HL-60/S4 (cell line): ENCODE measurements at regions not wholly inside any gene's neighbourhood (a gene's known extent, or its start where the extent isn't known, plus 50 kb on each side); places are given as distances from the start of the nearest gene placed in this dataset.

Source experiments
- in situ Hi-C: fragments of 300-500 bp; cut with MboI; formaldehyde crosslinking; loops from 2 replicates; pipeline ENCODE4 v1.14.3; 2022; ENCODE audit warnings: low sequenced_read_pairs

- in situ Hi-C loops, result no loop called here
Measured at GRCh38 chr2:120863146-120863545, 127.5 kb downstream of the GLI2 start.

DNA sequence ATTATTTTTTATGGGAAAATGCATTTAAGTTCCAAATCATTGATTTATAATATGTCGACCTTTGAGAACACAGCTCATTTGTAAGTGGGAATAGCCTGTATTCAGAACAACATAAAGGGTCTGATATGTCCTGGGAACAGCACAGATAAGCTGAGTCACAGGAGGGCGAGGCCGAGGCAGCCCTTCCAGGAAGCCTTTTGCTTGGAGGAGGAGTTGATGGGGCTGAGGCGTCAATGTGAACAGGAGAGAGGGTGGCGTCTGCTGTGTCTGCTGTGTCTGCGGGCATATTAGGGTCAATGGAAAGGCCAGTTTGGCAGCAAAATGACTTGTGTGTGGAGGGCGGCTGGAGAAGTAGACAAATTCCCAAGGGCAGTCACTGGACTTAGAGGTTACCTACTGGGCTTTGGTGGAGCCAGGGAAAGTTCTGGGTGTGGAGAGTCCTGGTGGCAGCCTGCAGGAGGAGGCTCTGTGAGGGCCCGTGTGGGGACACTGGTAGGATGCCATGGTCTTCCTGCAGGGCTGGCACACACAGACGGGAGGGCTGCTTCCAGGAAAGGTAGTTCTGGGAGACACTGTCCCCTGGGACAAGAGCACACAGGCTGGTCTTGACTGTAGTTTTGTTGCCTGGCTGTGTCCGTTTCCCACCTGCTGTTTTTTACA lies 128.1 kb downstream of the GLI2 start:
- in situ Hi-C loops, result no loop called here

GRCh38 chr2:120864981-120865380 lies 129.3 kb downstream of the GLI2 start:
- in situ Hi-C loops, result no loop called here

DNA sequence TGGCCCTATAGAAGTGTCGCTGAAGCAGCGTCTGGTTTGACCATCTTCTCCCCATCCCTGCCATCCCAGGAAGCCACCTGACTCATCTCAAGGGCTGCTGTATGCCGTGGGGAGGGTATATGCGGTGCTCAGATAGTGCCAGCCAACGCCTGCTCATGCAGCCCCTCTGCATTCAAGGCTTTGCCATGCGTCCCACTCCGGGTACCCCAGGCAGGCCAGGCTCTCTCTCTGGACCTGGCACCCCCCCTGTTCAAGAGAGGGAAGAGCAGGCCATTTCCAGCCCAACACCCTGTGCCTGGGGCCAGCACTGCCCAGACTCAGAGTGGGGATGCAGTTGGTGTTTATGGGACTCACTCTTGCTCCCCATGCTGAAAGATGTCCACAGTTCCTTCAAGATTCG lies 130.0 kb downstream of the GLI2 start:
- in situ Hi-C loops, result no loop called here

GRCh38 chr2:120866071-120866470 lies 130.4 kb downstream of the GLI2 start:
- in situ Hi-C loops, result no loop called here

- in situ Hi-C loops, result no loop called here
Measured at GRCh38 chr2:120866483-120867140, 130.9 kb downstream of the GLI2 start.

DNA sequence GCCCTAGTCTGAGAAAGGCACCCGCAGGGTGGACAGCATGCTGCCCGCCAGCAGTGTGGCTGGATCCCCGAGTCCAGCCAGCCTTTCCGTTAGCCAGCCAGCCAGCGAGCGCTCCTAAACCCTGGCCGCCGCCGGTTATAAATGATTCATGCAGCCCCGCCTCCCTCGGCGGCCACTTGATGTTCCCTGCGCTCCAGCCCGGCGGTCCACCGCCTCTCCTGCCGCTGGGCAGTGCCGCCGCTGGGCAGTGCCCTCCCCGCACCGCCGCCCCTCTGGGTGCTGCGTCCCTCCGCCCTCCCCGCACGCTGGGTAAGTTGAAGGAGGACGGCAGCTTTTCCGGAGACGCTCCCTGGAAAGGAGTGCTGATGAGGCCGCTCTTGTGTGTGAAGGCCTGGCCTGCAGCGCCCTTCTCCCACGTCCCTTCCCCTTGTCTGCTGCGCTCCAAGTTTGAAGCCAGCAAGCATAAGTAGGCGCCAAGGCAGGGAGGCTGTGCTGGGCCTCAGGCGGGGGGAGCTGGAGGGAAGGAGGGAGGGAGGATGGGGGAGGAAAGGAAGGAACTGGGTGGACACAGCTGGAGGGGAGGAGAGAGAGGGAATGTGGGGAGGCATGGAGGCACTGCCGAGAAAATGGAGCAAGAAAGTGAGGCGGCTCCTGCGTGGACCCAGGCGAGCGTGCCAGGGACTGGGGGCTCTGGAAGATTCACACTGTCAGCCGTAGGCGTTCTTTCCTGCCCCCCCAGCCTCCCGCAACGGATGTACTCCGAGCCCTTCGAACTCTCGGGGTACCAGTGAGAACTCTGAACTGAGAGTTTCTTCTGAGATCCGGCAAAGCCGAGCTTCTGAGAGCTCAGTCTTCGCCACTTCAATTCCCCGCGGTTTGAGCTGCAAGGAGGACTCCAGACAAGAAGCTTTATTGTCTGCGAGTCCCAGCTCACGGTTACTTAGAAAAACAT lies 131.9 kb downstream of the GLI2 start:
- in situ Hi-C loops, result no loop called here

DNA sequence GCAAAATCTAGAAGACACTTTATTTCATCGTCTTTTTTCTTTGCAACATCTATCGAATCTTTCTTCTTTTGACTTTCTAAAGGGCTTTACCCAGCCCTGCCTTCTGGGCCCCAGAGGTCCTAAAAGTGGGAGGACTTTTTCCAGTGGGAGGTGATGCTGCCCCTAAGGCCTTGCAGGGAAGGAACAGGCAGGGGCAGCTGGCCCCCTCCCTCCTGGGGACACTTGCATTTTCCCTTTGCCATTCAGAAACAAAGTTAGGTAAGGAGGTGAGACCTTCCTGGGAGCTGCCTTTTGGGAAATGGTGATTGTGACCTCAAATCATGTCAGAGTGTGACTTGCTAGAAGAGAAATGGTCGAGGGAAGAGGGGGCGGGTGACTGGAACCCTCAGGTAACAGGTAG lies 132.7 kb downstream of the GLI2 start:
- in situ Hi-C loops, result no loop called here

DNA sequence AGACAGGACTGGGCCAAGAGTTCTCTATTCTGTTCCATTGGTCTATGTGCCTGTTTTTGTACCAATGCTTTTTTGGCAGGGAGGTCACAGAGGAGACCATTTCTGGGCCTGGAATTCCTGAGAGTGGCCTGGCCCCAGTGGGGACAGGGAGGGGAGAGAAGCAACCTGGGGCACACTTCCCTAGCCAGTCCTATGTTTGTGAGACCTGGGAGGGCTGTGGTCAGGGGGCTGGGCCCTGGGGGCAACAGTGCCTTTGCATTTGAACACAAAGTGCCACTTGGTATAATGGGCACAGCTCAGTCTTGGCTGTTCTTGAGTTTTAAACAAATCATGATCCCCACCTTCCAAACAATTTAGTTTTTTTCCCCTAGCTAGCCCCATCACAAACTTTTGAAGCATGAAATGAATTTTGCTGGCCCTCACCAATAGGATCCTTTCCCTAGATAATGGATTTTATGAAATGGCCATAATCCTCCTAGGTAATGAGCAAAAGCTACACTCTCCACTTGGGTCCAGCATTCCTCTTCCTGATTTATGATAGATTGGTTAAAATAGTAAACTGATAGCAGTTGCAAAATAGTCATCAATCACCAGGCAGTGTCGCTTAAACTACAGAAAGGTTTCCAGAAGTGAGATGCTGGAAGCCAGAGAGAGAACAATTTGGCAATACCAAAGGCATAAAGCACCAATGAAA lies 133.5 kb downstream of the GLI2 start:
- in situ Hi-C loops, result no loop called here

GRCh38 chr2:120869730-120870466 lies 134.2 kb downstream of the GLI2 start:
- in situ Hi-C loops, result no loop called here

- in situ Hi-C loops, result no loop called here
Measured at GRCh38 chr2:120870467-120870788, 134.8 kb downstream of the GLI2 start.

- in situ Hi-C loops, result no loop called here
Measured at GRCh38 chr2:120871016-120871635, 135.5 kb downstream of the GLI2 start.

DNA sequence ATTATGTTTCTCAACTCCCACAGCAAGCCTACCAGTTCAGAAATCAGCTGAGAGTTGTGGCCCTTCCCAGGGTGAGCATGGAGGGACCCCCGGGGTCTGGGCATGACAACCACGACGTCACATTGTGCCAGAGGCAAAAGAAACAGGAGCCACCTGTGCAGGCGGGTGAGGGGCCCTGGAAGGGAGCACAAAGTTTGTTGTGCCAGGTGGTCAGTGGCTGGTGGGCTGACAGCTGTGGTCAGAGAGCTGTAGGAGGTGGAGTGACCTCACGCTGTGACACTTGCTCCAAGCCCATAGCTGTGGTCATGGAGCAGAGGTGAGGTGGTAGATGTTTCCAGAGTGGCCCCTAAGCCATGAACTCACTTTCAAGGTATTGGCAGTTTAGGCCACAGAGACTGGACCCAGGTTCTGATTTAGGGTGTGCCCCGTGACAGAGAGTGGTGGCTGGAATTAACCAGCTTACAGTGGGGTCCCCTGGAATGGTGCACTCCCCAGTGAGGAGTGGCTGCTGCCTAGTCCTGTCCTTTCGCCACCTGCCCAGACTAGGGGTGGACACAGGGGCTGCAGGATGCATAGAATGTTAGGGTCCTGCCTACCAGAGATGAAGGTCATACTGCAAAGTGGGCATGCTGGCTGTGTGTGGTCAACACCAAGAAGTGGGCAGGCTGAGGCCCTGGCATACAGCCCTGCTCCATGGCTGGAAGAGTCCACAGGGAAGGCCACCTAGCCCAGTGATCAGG lies 136.4 kb downstream of the GLI2 start:
- in situ Hi-C loops, result no loop called here

GRCh38 chr2:120873958-120874887 lies 138.6 kb downstream of the GLI2 start:
- in situ Hi-C loops, result no loop called here

- in situ Hi-C loops, result no loop called here
Measured at GRCh38 chr2:120874888-120875275, 139.2 kb downstream of the GLI2 start.

- in situ Hi-C loops, result no loop called here
Measured at GRCh38 chr2:120875431-120875830, 139.8 kb downstream of the GLI2 start.

- in situ Hi-C loops, result no loop called here
Measured at GRCh38 chr2:120876526-120877280, 141.0 kb downstream of the GLI2 start.

DNA sequence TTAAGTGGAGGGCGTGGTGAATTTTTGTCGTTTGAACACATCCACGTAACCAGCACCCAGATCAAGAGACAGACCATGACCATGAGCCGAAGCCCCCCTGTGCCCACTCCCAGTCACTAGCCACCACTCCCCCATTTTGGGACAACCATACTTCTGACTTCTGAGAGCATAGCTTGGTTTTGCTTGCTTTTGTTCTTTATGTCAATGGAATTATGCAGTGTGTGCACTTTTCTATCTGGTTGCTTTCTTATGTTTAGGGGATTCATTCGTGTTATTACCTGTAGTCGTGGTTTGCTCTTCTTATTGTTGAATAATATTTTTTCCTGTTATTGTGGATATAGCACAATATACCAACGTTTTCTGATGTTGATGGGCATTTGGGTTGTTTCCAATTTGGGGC lies 141.7 kb downstream of the GLI2 start:
- in situ Hi-C loops, result no loop called here
